HEK293T (cell line): ENCODE measurements at regions not wholly inside any gene's neighbourhood (a gene's known extent, or its start where the extent isn't known, plus 50 kb on each side); places are given as distances from the start of the nearest gene placed in this dataset.

Experiments
- CTCF ChIA-PET: fragments of 350-600 bp; formaldehyde crosslinking; extraction: SDS; loops from one replicate; lab custom pipeline; 2021; ENCODE audit warnings: antibody characterized with exemption, inconsistent platforms; lab: Yijun Ruan, JAX
- POLR2A ChIA-PET: fragments of 350-600 bp; formaldehyde crosslinking; extraction: SDS; loops from one replicate; lab custom pipeline; 2020; ENCODE audit warnings: antibody characterized with exemption, inconsistent platforms; lab: Yijun Ruan, JAX
- DNase-seq: peaks from one replicate; pipeline ENCODE4 v3.0.0; 2012; ENCODE audit warnings: mixed read lengths; ENCODE audit errors: extremely low spot score
- ARNT ChIP-seq: fragments of 450-650 bp; IDR thresholded peaks from 2 replicates; pipeline ENCODE4 v1.6.1; 2017; ENCODE audit warnings: mild to moderate bottlenecking
- BHLHE40 ChIP-seq: fragments of 450-650 bp; IDR thresholded peaks from 2 replicates; pipeline ENCODE4 v1.6.1; 2016; ENCODE audit warnings: mild to moderate bottlenecking, moderate library complexity, borderline replicate concordance
- CTBP1 ChIP-seq: fragments of 450-650 bp; IDR thresholded peaks from 2 replicates; pipeline ENCODE4 v1.6.1; 2016; ENCODE audit warnings: borderline replicate concordance
- ELF4 ChIP-seq: fragments of 450-650 bp; IDR thresholded peaks from 2 replicates; pipeline ENCODE4 v1.6.1; 2017; ENCODE audit warnings: antibody characterized with exemption
- FOXA1 ChIP-seq: fragments of 450-650 bp; IDR thresholded peaks from 2 replicates; pipeline ENCODE4 v1.6.1; 2016; ENCODE audit warnings: mild to moderate bottlenecking
- FOXK2 ChIP-seq: fragments of 450-650 bp; IDR thresholded peaks from 2 replicates; pipeline ENCODE4 v1.6.1; 2016; ENCODE audit warnings: mild to moderate bottlenecking
- FOXM1 ChIP-seq: fragments of 450-650 bp; IDR thresholded peaks from 2 replicates; pipeline ENCODE4 v1.6.1; 2017; ENCODE audit warnings: mild to moderate bottlenecking, borderline replicate concordance
- HDGF ChIP-seq: fragments of 450-650 bp; IDR thresholded peaks from 2 replicates; pipeline ENCODE4 v1.6.1; 2017; ENCODE audit warnings: antibody characterized with exemption, borderline replicate concordance
- L3MBTL2 ChIP-seq: fragments of 450-650 bp; conservative IDR thresholded peaks from 2 replicates; pipeline ENCODE4 v1.6.1; 2016; ENCODE audit warnings: mild to moderate bottlenecking
- LEF1 ChIP-seq: fragments of 450-650 bp; IDR thresholded peaks from 2 replicates; pipeline ENCODE4 v1.6.1; 2017; ENCODE audit warnings: mild to moderate bottlenecking, borderline replicate concordance
- NFRKB ChIP-seq: fragments of 450-650 bp; IDR thresholded peaks from 2 replicates; pipeline ENCODE4 v1.6.1; 2016; ENCODE audit warnings: mild to moderate bottlenecking, moderate library complexity
- SP1 ChIP-seq: fragments of 450-650 bp; IDR thresholded peaks from 2 replicates; pipeline ENCODE4 v1.6.1; 2017
- SUZ12 ChIP-seq: fragments of 450-650 bp; IDR thresholded peaks from 2 replicates; pipeline ENCODE4 v1.6.1; 2016; ENCODE audit warnings: mild to moderate bottlenecking
- TARDBP ChIP-seq: fragments of 450-650 bp; IDR thresholded peaks from 2 replicates; pipeline ENCODE4 v1.6.1; 2016
- ZNF384 ChIP-seq: fragments of 450-650 bp; IDR thresholded peaks from 2 replicates; pipeline ENCODE4 v1.6.1; 2016
- TF ChIP-seq, protein P1 (sequence below): fragments of 450-650 bp; IDR thresholded peaks from 2 replicates; pipeline ENCODE4 v1.6.1; 2016

DNA sequence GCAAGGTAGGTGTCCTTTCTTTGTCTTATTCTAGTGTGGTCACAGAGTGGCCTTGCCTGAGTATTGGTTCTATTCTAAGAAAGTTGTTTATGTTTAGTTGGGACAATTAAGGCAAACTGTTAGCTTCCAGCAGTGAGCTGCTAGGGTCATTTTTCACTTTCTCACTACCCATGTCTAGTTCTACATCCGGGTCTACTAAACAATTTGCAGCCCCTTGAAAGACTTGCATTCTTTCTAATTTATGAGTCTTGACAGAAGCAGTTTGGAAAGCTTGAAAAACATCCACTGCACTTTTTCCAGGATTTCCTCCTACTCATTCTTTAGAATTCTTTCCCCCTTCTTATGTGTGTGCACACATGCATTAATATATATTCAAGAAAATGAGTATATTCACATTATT is 892.2 kb upstream of the ACO1 start:
- TF ChIP-seq FOXK2 (no peak), BHLHE40 (no peak), LEF1 (no peak)
- ChIA-PET POLR2A (no interaction called here), CTCF (no interaction called here)
- DNase-seq, result no peak

DNA sequence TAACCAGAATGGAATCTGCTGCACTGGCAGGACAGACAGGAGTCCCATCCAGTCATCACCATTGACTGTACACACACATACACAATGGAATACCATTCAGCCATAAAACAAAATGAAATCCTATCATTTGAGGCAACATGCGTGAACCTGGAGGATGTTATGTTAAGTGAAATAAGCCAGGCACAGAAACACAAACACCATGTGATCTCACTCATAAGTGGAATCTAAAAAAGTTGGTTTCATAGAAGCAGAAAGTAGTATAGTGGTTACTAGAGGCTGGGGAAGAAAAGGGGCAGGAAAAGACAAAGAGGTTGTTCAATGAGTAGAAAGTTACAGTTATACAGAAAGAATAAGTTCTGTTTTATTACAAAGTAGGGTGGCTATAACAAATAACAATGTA is 884.0 kb upstream of the ACO1 start:
- POLR2A ChIA-PET, result no interaction called here
- no peak for TF ChIP-seq BHLHE40
- no peak for TF ChIP-seq ARNT
- TF ChIP-seq FOXM1, result no peak
- no peak for TF ChIP-seq ELF4
- TF ChIP-seq SUZ12, result no peak
- no peak for TF ChIP-seq CTBP1
- TF ChIP-seq LEF1, result no peak
- TF ChIP-seq FOXK2, result no peak
- TF ChIP-seq, protein P1, sequence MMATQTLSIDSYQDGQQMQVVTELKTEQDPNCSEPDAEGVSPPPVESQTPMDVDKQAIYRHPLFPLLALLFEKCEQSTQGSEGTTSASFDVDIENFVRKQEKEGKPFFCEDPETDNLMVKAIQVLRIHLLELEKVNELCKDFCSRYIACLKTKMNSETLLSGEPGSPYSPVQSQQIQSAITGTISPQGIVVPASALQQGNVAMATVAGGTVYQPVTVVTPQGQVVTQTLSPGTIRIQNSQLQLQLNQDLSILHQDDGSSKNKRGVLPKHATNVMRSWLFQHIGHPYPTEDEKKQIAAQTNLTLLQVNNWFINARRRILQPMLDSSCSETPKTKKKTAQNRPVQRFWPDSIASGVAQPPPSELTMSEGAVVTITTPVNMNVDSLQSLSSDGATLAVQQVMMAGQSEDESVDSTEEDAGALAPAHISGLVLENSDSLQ, result no peak
- no peak for TF ChIP-seq ZNF384
- no peak for TF ChIP-seq SP1
- TF ChIP-seq TARDBP, result no peak
- TF ChIP-seq NFRKB, result no peak
- TF ChIP-seq FOXA1, result no peak
- no peak for TF ChIP-seq HDGF
- TF ChIP-seq L3MBTL2, result no peak
- CTCF ChIA-PET, result no interaction called here
- no peak for DNase-seq

DNA sequence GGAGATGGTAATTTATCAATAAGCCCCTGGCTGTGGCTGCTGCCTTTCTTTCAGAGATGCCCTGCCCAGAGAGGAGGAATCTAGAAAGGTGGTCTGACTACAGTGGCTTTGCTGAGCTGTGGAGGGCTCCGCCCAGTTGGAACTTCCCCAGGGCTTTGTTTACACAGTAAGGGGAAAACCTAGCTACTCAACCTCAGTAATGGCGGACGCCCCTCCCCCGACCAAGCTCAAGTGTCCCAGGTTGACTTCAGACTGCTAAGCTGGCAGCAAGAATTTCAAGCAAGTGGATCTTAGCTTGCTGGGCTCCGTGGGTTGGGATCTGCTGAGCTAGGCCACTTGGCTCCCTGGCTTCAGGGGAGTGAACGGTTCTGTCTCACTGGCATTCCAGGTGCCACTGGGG is 865.4 kb upstream of the ACO1 start:
- ChIA-PET POLR2A (no interaction called here), CTCF (no interaction called here)
- TF ChIP-seq SUZ12 (no peak), ARNT (no peak)
- TF ChIP-seq, protein P1, result no peak
- DNase-seq, result no peak

DNA sequence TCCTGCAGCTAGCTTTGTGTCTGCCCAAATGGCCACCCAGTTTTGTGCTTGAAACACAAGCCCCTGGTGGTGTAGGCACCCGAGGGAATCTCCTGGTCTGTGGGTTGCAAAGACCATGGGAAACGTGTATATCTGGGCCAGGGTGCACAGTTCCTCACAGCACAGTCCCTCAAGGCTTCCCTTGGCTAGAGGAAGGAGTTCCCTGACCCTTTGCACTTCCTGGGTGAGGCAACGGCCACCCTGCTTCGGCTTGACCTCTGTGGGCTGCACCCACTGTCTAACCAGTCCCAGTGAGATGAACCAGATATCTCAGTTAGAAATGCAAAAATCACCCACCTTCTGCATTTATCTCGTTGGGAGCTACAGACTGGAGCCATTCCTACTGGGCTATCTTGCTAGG is 865.0 kb upstream of the ACO1 start:
- ChIA-PET CTCF (no interaction called here), POLR2A (no interaction called here)
- DNase-seq, result no peak
- TF ChIP-seq FOXM1, result no peak
- no peak for TF ChIP-seq LEF1
- no peak for TF ChIP-seq ELF4
- no peak for TF ChIP-seq BHLHE40
- no peak for TF ChIP-seq CTBP1

DNA sequence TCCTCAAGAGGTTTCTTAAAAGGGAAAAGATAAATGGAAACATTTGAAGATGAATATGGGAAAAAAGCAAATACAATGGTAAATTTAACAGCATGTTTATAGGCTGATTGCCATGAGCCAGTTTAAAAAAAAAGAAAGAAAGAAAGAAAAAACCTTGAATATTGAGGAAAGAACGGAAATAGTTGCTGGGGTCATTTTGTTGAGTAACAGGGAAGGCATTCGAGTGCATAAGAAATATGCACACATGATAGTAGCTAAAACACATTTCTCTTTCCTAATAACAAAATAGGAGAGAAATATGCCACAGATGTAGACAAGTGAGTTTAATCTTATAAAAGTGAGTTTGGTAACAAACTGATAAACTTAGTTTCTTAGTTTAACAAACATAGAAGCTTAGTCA is 864.6 kb upstream of the ACO1 start:
- no peak for DNase-seq
- CTCF ChIA-PET, result no interaction called here
- POLR2A ChIA-PET, result no interaction called here
- TF ChIP-seq FOXK2 (no peak), BHLHE40 (no peak), FOXM1 (no peak), TARDBP (no peak), CTBP1 (no peak)
- TF ChIP-seq, protein P1, result no peak

DNA sequence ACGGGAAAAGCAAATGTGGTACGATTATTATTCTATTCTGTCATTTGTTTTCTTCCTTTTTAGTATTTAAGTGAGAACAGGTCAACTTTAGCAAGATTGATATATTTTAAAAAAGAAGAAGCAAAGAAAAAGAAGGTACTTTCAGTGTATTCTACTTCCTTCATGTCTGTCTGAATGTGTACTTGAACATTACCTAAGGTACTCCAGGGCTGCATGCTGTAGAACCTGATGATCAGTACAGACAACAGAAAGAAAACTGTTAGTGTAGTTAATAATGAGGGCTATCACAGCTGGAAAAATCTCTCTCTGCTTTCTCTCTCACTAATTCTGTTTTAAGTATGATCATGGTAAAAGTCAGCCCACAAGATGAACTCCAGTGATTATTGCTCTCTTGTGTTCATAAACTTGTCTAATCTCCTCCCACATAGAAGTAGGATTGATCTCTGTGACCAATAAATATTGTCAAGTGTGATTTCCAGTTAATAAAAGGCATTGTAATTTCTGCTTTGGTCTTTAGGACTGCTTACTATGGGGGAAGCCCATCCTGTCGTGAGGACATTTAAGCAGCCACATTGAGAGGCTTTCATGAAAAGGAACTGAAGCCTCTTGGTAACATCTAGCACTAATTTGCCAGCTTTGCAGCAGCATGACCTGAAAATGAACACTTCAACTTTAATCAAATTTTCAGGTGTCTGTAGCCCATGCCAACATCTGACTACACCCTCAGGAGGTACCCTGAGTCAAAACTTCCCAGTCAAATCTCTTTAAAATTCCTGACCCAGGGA is 864.0 kb upstream of the ACO1 start:
- no peak for TF ChIP-seq L3MBTL2
- TF ChIP-seq NFRKB, result no peak
- no peak for TF ChIP-seq FOXA1
- no peak for TF ChIP-seq CTBP1
- TF ChIP-seq, protein P1, result no peak
- no peak for TF ChIP-seq ARNT
- no peak for TF ChIP-seq ZNF384
- TF ChIP-seq FOXM1, result no peak
- ChIA-PET POLR2A (no interaction called here), CTCF (no interaction called here)
- DNase-seq, result no peak

DNA sequence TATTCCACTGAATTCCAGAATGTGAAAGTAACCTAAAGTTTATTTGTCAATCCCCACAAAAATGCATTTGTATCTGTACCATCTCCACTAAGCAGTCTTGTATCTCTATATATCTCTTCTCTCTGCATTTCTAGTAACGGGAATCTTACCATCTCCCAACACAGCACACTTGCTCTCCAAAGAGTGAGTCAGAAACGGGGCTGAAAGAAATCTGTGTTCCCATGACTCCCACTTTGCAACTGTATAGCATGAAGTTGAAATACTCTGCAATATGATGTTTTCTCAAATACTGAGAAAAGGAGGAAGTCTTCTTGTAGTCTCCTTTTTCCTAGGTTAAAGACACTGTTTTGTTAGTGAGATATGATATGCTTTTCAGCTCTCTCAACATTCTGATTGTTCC is 848.8 kb upstream of the ACO1 start:
- ChIA-PET CTCF (no interaction called here), POLR2A (no interaction called here)
- DNase-seq, result no peak
- TF ChIP-seq L3MBTL2 (no peak), FOXA1 (no peak), ARNT (no peak), LEF1 (no peak), FOXM1 (no peak), HDGF (no peak), FOXK2 (no peak), BHLHE40 (no peak), NFRKB (no peak)
